ENCODE measurements at regions not wholly inside any gene's neighbourhood (a gene's known extent, or its start where the extent isn't known, plus 50 kb on each side); places are given as distances from the start of the nearest gene placed in this dataset.
A peak's percentile ranks its signal among the peaks of the same experiment; 100 is the strongest.

GRCh38 chr5:91229031-91229727, 153.9 kb downstream of the ARRDC3 start:
- Mint-ChIP-seq H3K27ac (ENCODE audit: unreplicated experiment) (no peak overlapping the region), H3K4me3 (ENCODE audit: unreplicated experiment) (no peak overlapping the region), H3K27me3 (ENCODE audit: unreplicated experiment) (no peaks in the 10 kb centered on the region), H3K9me3 (ENCODE audit: unreplicated experiment) (peaks cover 4% of the 10 kb centered on the region), H3K36me3 (ENCODE audit: low read depth, unreplicated experiment) (peaks cover 4% of the 10 kb centered on the region), H3K4me1 (ENCODE audit: unreplicated experiment) (no peaks in the 10 kb centered on the region)
- no peak for DNase-seq (ENCODE audit: low spot score)
- no peak for TF ChIP-seq CTCF (IDR thresholded peaks at IDR 0.05; ENCODE audit: unreplicated experiment)

DNA sequence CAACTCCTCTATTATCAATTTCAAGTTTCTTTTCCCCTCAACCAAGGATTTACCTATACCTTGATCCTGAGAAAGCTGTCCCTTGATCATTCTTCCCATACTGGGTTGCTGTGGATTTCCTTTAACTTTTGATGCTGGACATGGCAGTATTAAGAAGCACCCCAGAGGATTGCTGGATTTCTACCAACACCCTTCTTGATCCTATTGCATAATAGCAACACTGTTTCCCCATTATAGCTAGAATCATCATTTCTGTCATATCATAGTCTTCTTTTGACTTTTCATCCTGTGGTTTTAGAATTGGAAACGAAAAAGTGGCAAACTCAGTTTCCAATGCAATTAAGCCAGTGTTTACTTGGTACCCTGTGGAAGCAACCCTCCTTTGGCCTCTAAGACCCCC, 154.9 kb downstream of the ARRDC3 start:
- no peak for TF ChIP-seq CTCF (IDR thresholded peaks at IDR 0.05; ENCODE audit: unreplicated experiment)
- H3K27me3 Mint-ChIP-seq (ENCODE audit: unreplicated experiment), result no peaks in the 10 kb centered on the region
- H3K9me3 Mint-ChIP-seq (ENCODE audit: unreplicated experiment), result peaks cover 4% of the 10 kb centered on the region

GRCh38 chr5:91225848-91226686, 157.1 kb downstream of the ARRDC3 start:
- Mint-ChIP-seq H3K36me3 (ENCODE audit: low read depth, unreplicated experiment) (peaks cover 4% of the 10 kb centered on the region), H3K27ac (ENCODE audit: unreplicated experiment) (no peak overlapping the region), H3K27me3 (ENCODE audit: unreplicated experiment) (no peaks in the 10 kb centered on the region), H3K4me1 (ENCODE audit: unreplicated experiment) (no peaks in the 10 kb centered on the region), H3K4me3 (ENCODE audit: unreplicated experiment) (no peak overlapping the region), H3K9me3 (ENCODE audit: unreplicated experiment) (peaks cover 4% of the 10 kb centered on the region)
- no peak for TF ChIP-seq CTCF (IDR thresholded peaks at IDR 0.05; ENCODE audit: unreplicated experiment)
- peak; percentile 18 for DNase-seq (ENCODE audit: low spot score)

More for the DNA sequence above, 154.9 kb downstream of the ARRDC3 start:
- DNase-seq (ENCODE audit: low spot score), result no peak
- Mint-ChIP-seq H3K27ac (ENCODE audit: unreplicated experiment) (no peak overlapping the region), H3K36me3 (ENCODE audit: low read depth, unreplicated experiment) (peaks cover 4% of the 10 kb centered on the region), H3K4me3 (ENCODE audit: unreplicated experiment) (no peak overlapping the region), H3K4me1 (ENCODE audit: unreplicated experiment) (no peaks in the 10 kb centered on the region)

- no peak overlapping the region for H3K27ac Mint-ChIP-seq (ENCODE audit: unreplicated experiment)
- H3K4me3 Mint-ChIP-seq (ENCODE audit: unreplicated experiment), result no peak overlapping the region
- TF ChIP-seq CTCF (IDR thresholded peaks at IDR 0.05; ENCODE audit: unreplicated experiment), result no peak
- H3K36me3 Mint-ChIP-seq (ENCODE audit: low read depth, unreplicated experiment), result no peaks in the 10 kb centered on the region
- H3K9me3 Mint-ChIP-seq (ENCODE audit: unreplicated experiment), result no peaks in the 10 kb centered on the region
- no peaks in the 10 kb centered on the region for H3K27me3 Mint-ChIP-seq (ENCODE audit: unreplicated experiment)
- H3K4me1 Mint-ChIP-seq (ENCODE audit: unreplicated experiment), result no peaks in the 10 kb centered on the region
- no peak for DNase-seq (ENCODE audit: low spot score)
These were observed 158.1 kb downstream of the ARRDC3 start for GRCh38 chr5:91224969-91225368.

DNA sequence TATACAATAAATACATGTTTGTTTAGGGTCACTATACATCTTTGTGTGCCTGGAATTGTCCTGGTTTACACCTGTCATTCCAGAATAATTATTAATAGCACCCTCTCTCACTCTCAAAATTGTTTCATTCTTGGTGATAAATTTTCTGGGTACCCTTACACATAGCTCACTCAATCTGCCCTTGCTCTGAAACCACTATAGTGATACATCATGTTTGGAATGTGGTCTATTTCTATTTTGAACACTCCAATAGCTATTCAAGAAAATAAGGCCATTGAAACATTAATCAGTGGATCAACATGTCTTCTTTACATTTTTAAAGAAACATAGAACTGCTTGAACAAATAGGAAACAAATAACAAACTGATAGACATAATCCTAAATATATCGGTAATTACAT, 158.7 kb downstream of the ARRDC3 start:
- Mint-ChIP-seq H3K27me3 (ENCODE audit: unreplicated experiment) (peaks cover 3% of the 10 kb centered on the region), H3K9me3 (ENCODE audit: unreplicated experiment) (no peaks in the 10 kb centered on the region), H3K4me3 (ENCODE audit: unreplicated experiment) (no peak overlapping the region), H3K36me3 (ENCODE audit: low read depth, unreplicated experiment) (no peaks in the 10 kb centered on the region), H3K4me1 (ENCODE audit: unreplicated experiment) (no peaks in the 10 kb centered on the region), H3K27ac (ENCODE audit: unreplicated experiment) (no peak overlapping the region)
- no peak for TF ChIP-seq CTCF (IDR thresholded peaks at IDR 0.05; ENCODE audit: unreplicated experiment)
- no peak for DNase-seq (ENCODE audit: low spot score)
